ENCODE measurements at regions not wholly inside any gene's neighbourhood (a gene's known extent, or its start where the extent isn't known, plus 50 kb on each side); places are given as distances from the start of the nearest gene placed in this dataset.

DNA sequence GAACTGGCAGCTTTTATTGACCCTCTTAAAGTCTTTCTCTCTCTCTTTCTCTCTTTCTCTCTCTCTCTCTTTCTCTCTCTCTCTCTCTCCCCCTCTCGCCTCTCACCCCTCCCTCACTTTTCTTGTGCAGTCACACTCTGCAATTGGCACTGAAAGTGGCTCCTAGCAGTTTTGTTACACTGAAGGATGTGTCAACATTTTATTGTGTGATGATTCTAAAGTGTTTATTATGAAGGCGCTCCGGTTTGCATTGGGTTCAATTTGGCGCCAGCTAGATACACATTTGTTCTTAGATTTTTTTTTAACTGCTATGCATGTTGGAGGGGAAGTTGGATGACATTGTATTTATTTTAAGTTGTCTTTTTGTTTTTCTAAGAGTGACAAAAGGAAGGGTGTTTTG is 64.0 kb upstream of the CHRM3 start:
- TF ChIP-seq, protein P1, sequence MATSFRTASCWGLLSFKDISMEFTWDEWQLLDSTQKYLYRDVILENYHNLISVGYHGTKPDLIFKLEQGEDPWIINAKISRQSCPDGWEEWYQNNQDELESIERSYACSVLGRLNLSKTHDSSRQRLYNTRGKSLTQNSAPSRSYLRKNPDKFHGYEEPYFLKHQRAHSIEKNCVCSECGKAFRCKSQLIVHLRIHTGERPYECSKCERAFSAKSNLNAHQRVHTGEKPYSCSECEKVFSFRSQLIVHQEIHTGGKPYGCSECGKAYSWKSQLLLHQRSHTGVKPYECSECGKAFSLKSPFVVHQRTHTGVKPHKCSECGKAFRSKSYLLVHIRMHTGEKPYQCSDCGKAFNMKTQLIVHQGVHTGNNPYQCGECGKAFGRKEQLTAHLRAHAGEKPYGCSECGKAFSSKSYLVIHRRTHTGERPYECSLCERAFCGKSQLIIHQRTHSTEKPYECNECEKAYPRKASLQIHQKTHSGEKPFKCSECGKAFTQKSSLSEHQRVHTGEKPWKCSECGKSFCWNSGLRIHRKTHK (tag by site-specific recombination; IDR thresholded peaks at IDR 0.05), result no peak
- peak; percentile 64 for TF ChIP-seq ZNF596 (tag by site-specific recombination; IDR thresholded peaks at IDR 0.05)
- Histone ChIP-seq H3K27ac (ENCODE audit: extremely low read depth, low read depth, low read length) (no peak overlapping the region), H3K9me3 (ENCODE audit: control insufficient read depth, insufficient read depth, low read depth, low read length) (no peaks in the 10 kb centered on the region), H3K4me1 (ENCODE audit: control insufficient read depth, insufficient read depth, low read length) (no peaks in the 10 kb centered on the region), H3K36me3 (ENCODE audit: control insufficient read depth in 2 of 2, insufficient read depth in 1 of 2, low read length in 2 of 2) (no peaks in the 10 kb centered on the region), H3K4me3 (ENCODE audit: low read depth, low read length) (no peak overlapping the region)
- ChIA-PET CTCF (interaction anchor here (0.6 to 1.7 kb wide), 3 partner anchors 14 to 405 kb away, joined by 3 to 7 read pairs (median 4); no protein-coding TSS in a partner anchor), POLR2A (no interaction called here)

DNA sequence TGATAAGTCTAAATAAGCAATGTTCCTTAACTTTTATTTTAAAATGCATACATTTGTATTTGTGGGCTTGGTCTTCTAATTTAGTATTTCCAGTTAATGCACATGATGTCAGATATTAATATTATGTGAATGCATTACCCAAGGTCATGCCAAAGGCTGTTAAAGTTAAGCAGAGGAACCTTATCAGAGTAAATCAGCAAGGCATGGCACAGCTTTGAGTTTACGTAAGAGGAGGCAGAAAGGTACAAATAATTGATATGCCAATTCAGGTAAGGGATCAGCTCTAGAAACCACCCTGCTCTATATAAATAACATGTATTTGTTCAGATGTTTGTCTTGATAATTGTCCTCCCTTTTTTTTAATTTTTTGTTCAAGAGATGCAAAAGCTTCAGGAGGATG is 64.5 kb upstream of the CHRM3 start:
- no peak overlapping the region for H3K27ac ChIP-seq (ENCODE audit: extremely low read depth, low read depth, low read length)
- H3K9me3 ChIP-seq (ENCODE audit: control insufficient read depth, insufficient read depth, low read depth, low read length), result no peaks in the 10 kb centered on the region
- POLR2A ChIA-PET, result no interaction called here
- no peak overlapping the region for H3K4me3 ChIP-seq (ENCODE audit: low read depth, low read length)
- no peaks in the 10 kb centered on the region for H3K4me1 ChIP-seq (ENCODE audit: control insufficient read depth, insufficient read depth, low read length)
- TF ChIP-seq, protein P2, sequence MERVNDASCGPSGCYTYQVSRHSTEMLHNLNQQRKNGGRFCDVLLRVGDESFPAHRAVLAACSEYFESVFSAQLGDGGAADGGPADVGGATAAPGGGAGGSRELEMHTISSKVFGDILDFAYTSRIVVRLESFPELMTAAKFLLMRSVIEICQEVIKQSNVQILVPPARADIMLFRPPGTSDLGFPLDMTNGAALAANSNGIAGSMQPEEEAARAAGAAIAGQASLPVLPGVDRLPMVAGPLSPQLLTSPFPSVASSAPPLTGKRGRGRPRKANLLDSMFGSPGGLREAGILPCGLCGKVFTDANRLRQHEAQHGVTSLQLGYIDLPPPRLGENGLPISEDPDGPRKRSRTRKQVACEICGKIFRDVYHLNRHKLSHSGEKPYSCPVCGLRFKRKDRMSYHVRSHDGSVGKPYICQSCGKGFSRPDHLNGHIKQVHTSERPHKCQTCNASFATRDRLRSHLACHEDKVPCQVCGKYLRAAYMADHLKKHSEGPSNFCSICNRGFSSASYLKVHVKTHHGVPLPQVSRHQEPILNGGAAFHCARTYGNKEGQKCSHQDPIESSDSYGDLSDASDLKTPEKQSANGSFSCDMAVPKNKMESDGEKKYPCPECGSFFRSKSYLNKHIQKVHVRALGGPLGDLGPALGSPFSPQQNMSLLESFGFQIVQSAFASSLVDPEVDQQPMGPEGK (tag by site-specific recombination; IDR thresholded peaks at IDR 0.05), result no peak
- TF ChIP-seq ZIC2 (tag by site-specific recombination; IDR thresholded peaks at IDR 0.05) (no peak), ZNF776 (tag by site-specific recombination; IDR thresholded peaks at IDR 0.05; ENCODE audit: borderline replicate concordance) (no peak), RBAK (tag by site-specific recombination; IDR thresholded peaks at IDR 0.05) (no peak), YY2 (tag by site-specific recombination; IDR thresholded peaks at IDR 0.05) (no peak), ZNF544 (tag by site-specific recombination; IDR thresholded peaks at IDR 0.05) (no peak), GLIS2 (tag by site-specific recombination; IDR thresholded peaks at IDR 0.05) (no peak)
- CTCF ChIA-PET, result interaction anchor here (0.6 to 1.7 kb wide), 4 partner anchors 14 to 576 kb away, joined by 3 to 7 read pairs (median 4); no protein-coding TSS in a partner anchor
- H3K36me3 ChIP-seq (ENCODE audit: control insufficient read depth in 2 of 2, insufficient read depth in 1 of 2, low read length in 2 of 2), result no peaks in the 10 kb centered on the region

DNA sequence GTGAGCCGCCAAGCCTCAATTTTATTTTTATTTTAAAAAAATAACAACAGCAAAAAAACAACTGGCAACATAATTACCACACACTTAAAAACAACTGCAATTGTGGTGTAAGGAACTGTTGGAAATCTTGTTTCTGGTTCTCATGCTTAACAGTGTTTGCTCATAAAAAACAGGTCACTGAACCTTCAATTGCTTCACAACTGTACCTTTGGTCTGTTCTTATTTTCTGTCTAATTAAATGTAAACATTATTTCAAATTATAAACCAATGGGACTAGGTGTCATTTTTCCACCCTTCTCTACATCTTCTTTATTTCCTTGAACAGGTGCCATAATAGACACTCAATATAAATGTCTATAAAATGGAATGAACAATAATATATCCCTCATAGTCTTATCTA is 68.4 kb upstream of the CHRM3 start:
- H3K4me3 ChIP-seq (ENCODE audit: low read depth, low read length), result no peak overlapping the region

More for the DNA sequence above, 68.4 kb upstream of the CHRM3 start:
- TF ChIP-seq ZNF549 (tag by site-specific recombination; IDR thresholded peaks at IDR 0.05) (no peak), ZNF776 (tag by site-specific recombination; IDR thresholded peaks at IDR 0.05; ENCODE audit: borderline replicate concordance) (no peak), ZNF202 (tag by site-specific recombination; IDR thresholded peaks at IDR 0.05; ENCODE audit: borderline replicate concordance) (no peak), ZNF138 (tag by site-specific recombination; IDR thresholded peaks at IDR 0.05; ENCODE audit: borderline replicate concordance) (no peak), GLI2 (tag by site-specific recombination; IDR thresholded peaks at IDR 0.05; ENCODE audit: borderline replicate concordance, low read depth) (no peak), ZNF529 (tag by site-specific recombination; IDR thresholded peaks at IDR 0.05; ENCODE audit: insufficient replicate concordance) (no peak), ZNF629 (tag by site-specific recombination; IDR thresholded peaks at IDR 0.05) (no peak), ZNF792 (tag by site-specific recombination; IDR thresholded peaks at IDR 0.05) (no peak), ZNF658 (tag by site-specific recombination; IDR thresholded peaks at IDR 0.05) (no peak), ZSCAN30 (tag by site-specific recombination; IDR thresholded peaks at IDR 0.05) (no peak), MYNN (tag by site-specific recombination; IDR thresholded peaks at IDR 0.05; ENCODE audit: borderline replicate concordance) (no peak), ZNF248 (tag by site-specific recombination; IDR thresholded peaks at IDR 0.05) (no peak), MZF1 (tag by site-specific recombination; IDR thresholded peaks at IDR 0.05; ENCODE audit: borderline replicate concordance) (no peak), ZNF221 (tag by site-specific recombination; IDR thresholded peaks at IDR 0.05; ENCODE audit: borderline replicate concordance) (no peak), ZNF654 (tag by site-specific recombination; IDR thresholded peaks at IDR 0.05; ENCODE audit: low read depth) (no peak), ZNF596 (tag by site-specific recombination; IDR thresholded peaks at IDR 0.05) (no peak)
- TF ChIP-seq, protein P3, sequence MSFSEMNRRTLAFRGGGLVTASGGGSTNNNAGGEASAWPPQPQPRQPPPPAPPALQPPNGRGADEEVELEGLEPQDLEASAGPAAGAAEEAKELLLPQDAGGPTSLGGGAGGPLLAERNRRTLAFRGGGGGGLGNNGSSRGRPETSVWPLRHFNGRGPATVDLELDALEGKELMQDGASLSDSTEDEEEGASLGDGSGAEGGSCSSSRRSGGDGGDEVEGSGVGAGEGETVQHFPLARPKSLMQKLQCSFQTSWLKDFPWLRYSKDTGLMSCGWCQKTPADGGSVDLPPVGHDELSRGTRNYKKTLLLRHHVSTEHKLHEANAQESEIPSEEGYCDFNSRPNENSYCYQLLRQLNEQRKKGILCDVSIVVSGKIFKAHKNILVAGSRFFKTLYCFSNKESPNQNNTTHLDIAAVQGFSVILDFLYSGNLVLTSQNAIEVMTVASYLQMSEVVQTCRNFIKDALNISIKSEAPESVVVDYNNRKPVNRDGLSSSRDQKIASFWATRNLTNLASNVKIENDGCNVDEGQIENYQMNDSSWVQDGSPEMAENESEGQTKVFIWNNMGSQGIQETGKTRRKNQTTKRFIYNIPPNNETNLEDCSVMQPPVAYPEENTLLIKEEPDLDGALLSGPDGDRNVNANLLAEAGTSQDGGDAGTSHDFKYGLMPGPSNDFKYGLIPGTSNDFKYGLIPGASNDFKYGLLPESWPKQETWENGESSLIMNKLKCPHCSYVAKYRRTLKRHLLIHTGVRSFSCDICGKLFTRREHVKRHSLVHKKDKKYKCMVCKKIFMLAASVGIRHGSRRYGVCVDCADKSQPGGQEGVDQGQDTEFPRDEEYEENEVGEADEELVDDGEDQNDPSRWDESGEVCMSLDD (tag by site-specific recombination; IDR thresholded peaks at IDR 0.05), result no peak
- TF ChIP-seq, protein P4, sequence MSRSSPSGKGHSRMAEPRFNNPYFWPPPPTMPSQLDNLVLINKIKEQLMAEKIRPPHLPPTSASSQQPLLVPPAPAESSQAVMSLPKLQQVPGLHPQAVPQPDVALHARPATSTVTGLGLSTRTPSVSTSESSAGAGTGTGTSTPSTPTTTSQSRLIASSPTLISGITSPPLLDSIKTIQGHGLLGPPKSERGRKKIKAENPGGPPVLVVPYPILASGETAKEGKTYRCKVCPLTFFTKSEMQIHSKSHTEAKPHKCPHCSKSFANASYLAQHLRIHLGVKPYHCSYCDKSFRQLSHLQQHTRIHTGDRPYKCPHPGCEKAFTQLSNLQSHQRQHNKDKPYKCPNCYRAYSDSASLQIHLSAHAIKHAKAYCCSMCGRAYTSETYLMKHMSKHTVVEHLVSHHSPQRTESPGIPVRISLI (tag by site-specific recombination; IDR thresholded peaks at IDR 0.05), result no peak
- H3K9me3 ChIP-seq (ENCODE audit: control insufficient read depth, insufficient read depth, low read depth, low read length), result no peaks in the 10 kb centered on the region
- CTCF ChIA-PET, result no interaction called here
- H3K4me1 ChIP-seq (ENCODE audit: control insufficient read depth, insufficient read depth, low read length), result no peaks in the 10 kb centered on the region
- no peaks in the 10 kb centered on the region for H3K36me3 ChIP-seq (ENCODE audit: control insufficient read depth in 2 of 2, insufficient read depth in 1 of 2, low read length in 2 of 2)
- POLR2A ChIA-PET, result no interaction called here
- no peak overlapping the region for H3K27ac ChIP-seq (ENCODE audit: extremely low read depth, low read depth, low read length)
